NOMO-1 (cell line): ENCODE measurements at regions not wholly inside any gene's neighbourhood (a gene's known extent, or its start where the extent isn't known, plus 50 kb on each side); places are given as distances from the start of the nearest gene placed in this dataset.

Experiments
- DNase-seq, 2 experiments: peaks; one replicate each; lab custom pipeline; 2025; ENCODE audit not compliant: unreplicated experiment in 2 of 2; lab: John Stamatoyannopoulos, UW

- no peak for DNase-seq
Observed at GRCh38 chr18:2070631-2071030, 500.7 kb downstream of the METTL4 start.

GRCh38 chr18:2075499-2075898 lies 495.8 kb downstream of the METTL4 start:
- DNase-seq: no peak

- no peak for DNase-seq
Observed at GRCh38 chr18:2082676-2083075, 488.6 kb downstream of the METTL4 start.

GRCh38 chr18:2083691-2084090 lies 487.6 kb downstream of the METTL4 start:
- peak; percentile 3 for DNase-seq

GRCh38 chr18:2086439-2086838 lies 484.9 kb downstream of the METTL4 start:
- no peak for DNase-seq

- peak; percentile 19 to 37 for DNase-seq
Observed at GRCh38 chr18:2087877-2088673, 483.2 kb downstream of the METTL4 start.

GRCh38 chr18:2089396-2089795 lies 481.9 kb downstream of the METTL4 start:
- no peak for DNase-seq

GRCh38 chr18:2091937-2092336 lies 479.4 kb downstream of the METTL4 start:
- DNase-seq: no peak

- no peak for DNase-seq
Observed at GRCh38 chr18:2096551-2096950, 474.8 kb downstream of the METTL4 start.

GRCh38 chr18:2100694-2101213 lies 470.6 kb downstream of the METTL4 start:
- no peak for DNase-seq

GRCh38 chr18:2102022-2102421 lies 469.3 kb downstream of the METTL4 start:
- peak; percentile 30 to 46 for DNase-seq

- DNase-seq: no peak
Observed at GRCh38 chr18:2103299-2103698, 468.0 kb downstream of the METTL4 start.

GRCh38 chr18:2104620-2105462 lies 466.5 kb downstream of the METTL4 start:
- peak; percentile 1 to 20 for DNase-seq

- no peak for DNase-seq
Observed at GRCh38 chr18:2108591-2108990, 462.7 kb downstream of the METTL4 start.

GRCh38 chr18:2111456-2111855 lies 459.8 kb downstream of the METTL4 start:
- DNase-seq: no peak

GRCh38 chr18:2112435-2113045 lies 458.8 kb downstream of the METTL4 start:
- DNase-seq: no peak

- no peak for DNase-seq
Observed at GRCh38 chr18:2114289-2114688, 457.0 kb downstream of the METTL4 start.

- DNase-seq: no peak
Observed at GRCh38 chr18:2114765-2115164, 456.5 kb downstream of the METTL4 start.

GRCh38 chr18:2121224-2121623 lies 450.1 kb downstream of the METTL4 start:
- no peak for DNase-seq

- DNase-seq: no peak
Observed at GRCh38 chr18:2123077-2123476, 448.2 kb downstream of the METTL4 start.

- no peak for DNase-seq
Observed at GRCh38 chr18:2134364-2134763, 436.9 kb downstream of the METTL4 start.
